IMR-90 (cell line): ENCODE measurements at regions not wholly inside any gene's neighbourhood (a gene's known extent, or its start where the extent isn't known, plus 50 kb on each side); places are given as distances from the start of the nearest gene placed in this dataset.
A peak's percentile ranks its signal among the peaks of the same experiment; 100 is the strongest.

Source experiments
- ATAC-seq: fragments of 200-7000 bp; cut with Tn5 transposase; 2 replicates; pipeline ENCODE4 v1.9.1; 2020; ENCODE audit warnings: low read depth, mild to moderate bottlenecking, moderate library complexity
- BruUV-seq: library from RNA; stranded (reverse); fragments of 400-500 nt; replicated peaks from 2 replicates; lab custom pipeline; 2021; lab: Mats Ljungman, UMichigan
- CTCF ChIA-PET: fragments of 300-600 bp; formaldehyde crosslinking; extraction: SDS; loops from one replicate; lab custom pipeline; 2021; ENCODE audit warnings: antibody characterized with exemption; lab: Yijun Ruan, JAX
- POLR2A ChIA-PET: fragments of 300-600 bp; sonication (Branson Sonifier 250); formaldehyde crosslinking; loops from one replicate; lab custom pipeline; 2022; ENCODE audit warnings: antibody characterized with exemption; ENCODE audit not compliant: unreplicated experiment; lab: Charles Lee
- DNase-seq: peaks from one replicate; pipeline ENCODE4 v3.0.0; 2013
- H2AFZ ChIP-seq: replicated peaks from 2 replicates; pipeline ENCODE3; 2013; ENCODE audit warnings: low read length, mild to moderate bottlenecking; ENCODE audit not compliant: poor library complexity
- H2AK5ac ChIP-seq: 2 replicates; pipeline ENCODE4 v1.6.1; 2013; ENCODE audit warnings: low read depth, low read length, inconsistent platforms
- H2AK9ac ChIP-seq: replicated peaks from 2 replicates; pipeline ENCODE3; 2013; ENCODE audit warnings: mild to moderate bottlenecking, low read depth, low read length, moderate library complexity; ENCODE audit not compliant: poor library complexity
- H2BK120ac ChIP-seq: 2 replicates; pipeline ENCODE4 v1.6.1; 2013; ENCODE audit warnings: low read depth, low read length, inconsistent platforms
- H2BK15ac ChIP-seq: 3 replicates; pipeline ENCODE4 v1.6.1; 2013; ENCODE audit warnings: low read depth, low read length, inconsistent platforms
- H2BK20ac ChIP-seq: 2 replicates; pipeline ENCODE4 v1.6.1; 2013; ENCODE audit warnings: low read depth, mild to moderate bottlenecking, inconsistent platforms, low read length, moderate library complexity
- H2BK5ac ChIP-seq: 2 replicates; pipeline ENCODE4 v1.6.1; 2013; ENCODE audit warnings: mild to moderate bottlenecking, low read depth, low read length, inconsistent platforms; ENCODE audit not compliant: poor library complexity, severe bottlenecking
- H3K14ac ChIP-seq: replicated peaks from 2 replicates; pipeline ENCODE4 v1.6.1; 2013; ENCODE audit warnings: low read depth, low read length, inconsistent platforms
- H3K18ac ChIP-seq: 2 replicates; pipeline ENCODE4 v1.6.1; 2013; ENCODE audit warnings: low read depth, low read length, control low read depth
- H3K23ac ChIP-seq: 2 replicates; pipeline ENCODE4 v1.6.1; 2013; ENCODE audit warnings: low read depth, low read length, inconsistent platforms
- H3K27ac ChIP-seq: 2 replicates; pipeline ENCODE4 v1.5.1; 2013; ENCODE audit warnings: mild to moderate bottlenecking, control low read depth, low read length; ENCODE audit not compliant: insufficient read depth
- H3K27me3 ChIP-seq: 2 replicates; pipeline ENCODE4 v1.6.1; 2013; ENCODE audit warnings: low read length; ENCODE audit not compliant: control insufficient read depth, insufficient read depth
- H3K36me3 ChIP-seq: 2 replicates; pipeline ENCODE4 v1.6.1; 2013; ENCODE audit warnings: low read length, mixed read lengths; ENCODE audit not compliant: control insufficient read depth, insufficient read depth
- H3K4ac ChIP-seq: 2 replicates; pipeline ENCODE4 v1.6.1; 2013; ENCODE audit warnings: low read depth, low read length, inconsistent platforms
- H3K4me1 ChIP-seq: 2 replicates; pipeline ENCODE4 v1.6.1; 2013; ENCODE audit warnings: low read length, mixed read lengths; ENCODE audit not compliant: control insufficient read depth, insufficient read depth
- H3K4me2 ChIP-seq: 2 replicates; pipeline ENCODE4 v1.6.1; 2013; ENCODE audit warnings: low read depth, mild to moderate bottlenecking, control low read depth, low read length, moderate library complexity
- H3K4me3 ChIP-seq: 2 replicates; pipeline ENCODE4 v1.5.1; 2013; ENCODE audit warnings: low read depth, mild to moderate bottlenecking, control low read depth, low read length, moderate library complexity; ENCODE audit not compliant: insufficient read depth
- H3K56ac ChIP-seq: 2 replicates; pipeline ENCODE4 v1.6.1; 2013; ENCODE audit warnings: low read length, inconsistent platforms; ENCODE audit not compliant: insufficient read depth; ENCODE audit errors: extremely low read depth
- H3K79me1 ChIP-seq, 2 experiments: 2 replicates each; pipeline ENCODE4 v1.6.1; 2013; ENCODE audit warnings: low read length in 2 of 2, inconsistent platforms in 1 of 2, low read depth in 1 of 2
- H3K9ac ChIP-seq: 2 replicates; pipeline ENCODE4 v1.6.1; 2013; ENCODE audit warnings: low read depth, low read length, control low read depth
- H3K9me1 ChIP-seq: 2 replicates; pipeline ENCODE4 v1.6.1; 2013; ENCODE audit warnings: low read length, inconsistent platforms; ENCODE audit not compliant: insufficient read depth
- H3K9me3 ChIP-seq: 2 replicates; pipeline ENCODE4 v1.6.1; 2013; ENCODE audit warnings: low read length; ENCODE audit not compliant: control insufficient read depth, insufficient read depth
- H4K20me1 ChIP-seq: 2 replicates; pipeline ENCODE4 v1.6.1; 2013; ENCODE audit warnings: low read length, inconsistent platforms; ENCODE audit not compliant: insufficient read depth
- H4K5ac ChIP-seq: 2 replicates; pipeline ENCODE4 v1.6.1; 2013; ENCODE audit warnings: mild to moderate bottlenecking, low read depth, low read length, control low read depth
- H4K8ac ChIP-seq, 2 experiments: 2 replicates each; pipeline ENCODE4 v1.6.1; 2013; ENCODE audit warnings: low read depth in 2 of 2, low read length in 2 of 2, control low read depth in 1 of 2, inconsistent platforms in 1 of 2
- H4K91ac ChIP-seq: 2 replicates; pipeline ENCODE4 v1.6.1; 2013; ENCODE audit warnings: low read depth, low read length, inconsistent platforms; ENCODE audit not compliant: insufficient read depth
- ELK1 ChIP-seq: fragments of 150-350 bp; IDR thresholded peaks from 2 replicates; pipeline ENCODE4 v1.6.1; 2016; ENCODE audit warnings: low read depth, mild to moderate bottlenecking, low read length, moderate library complexity, borderline replicate concordance
- MAFK ChIP-seq: IDR thresholded peaks from 2 replicates; pipeline ENCODE4 v1.6.1; 2012; ENCODE audit warnings: low read depth, low read length, improper control_type of control experiment
- RCOR1 ChIP-seq: IDR thresholded peaks from 2 replicates; pipeline ENCODE4 v1.6.1; 2012; ENCODE audit warnings: mild to moderate bottlenecking, low read length, improper control_type of control experiment; ENCODE audit not compliant: insufficient replicate concordance
- WGBS, 2 experiments: methylation state at CpG; one replicate each; pipeline versions ENCODE4 v1.1.5 to v1.1.7; 2013; ENCODE audit warnings: missing lambda C conversion rate in 2 of 2; ENCODE audit not compliant: insufficient read length in 1 of 2; ENCODE audit errors: extremely low coverage in 2 of 2; 5-methylcytosine and 5-hydroxymethylcytosine counted together
- dilution Hi-C: fragments of 300-500 bp; cut with HindIII; formaldehyde crosslinking; loops from one replicate; pipeline ENCODE4 v1.14.3; 2018; ENCODE audit warnings: low sequenced_read_pairs; ENCODE audit not compliant: unreplicated experiment
- in situ Hi-C: fragments of 300-500 bp; cut with MboI; formaldehyde crosslinking; loops from 3 replicates; pipeline ENCODE4 v1.14.3; 2019; ENCODE audit warnings: low sequenced_read_pairs, inconsistent platforms, mixed read lengths
- intact Hi-C: fragments of 100-400 bp; cut with micrococcal nuclease; formaldehyde crosslinking; loops from 2 replicates; pipeline ENCODE4 v1.10.0; 2022

- in situ Hi-C loops: no loop called here
- no peaks in the 10 kb centered on the region for H3K9me1 ChIP-seq
Measured at GRCh38 chr15:72944565-72944964, 107.7 kb upstream of the NEO1 start.

More at GRCh38 chr15:72944565-72944964, 107.7 kb upstream of the NEO1 start:
- Histone ChIP-seq H4K5ac (no peak overlapping the region), H3K18ac (no peak overlapping the region), H3K27ac (no peak overlapping the region), H3K4me2 (no peak overlapping the region), H2BK5ac (no peak overlapping the region), H4K8ac (no peak overlapping the region), H3K9ac (no peak overlapping the region), H2BK15ac (no peak overlapping the region), H3K4ac (no peak overlapping the region), H2AK5ac (no peak overlapping the region), H3K36me3 (no peaks in the 10 kb centered on the region), H3K23ac (no peak overlapping the region), H3K4me1 (no peaks in the 10 kb centered on the region), H4K20me1 (no peaks in the 10 kb centered on the region), H4K91ac (no peak overlapping the region), H3K4me3 (no peak overlapping the region), H3K14ac (no peak overlapping the region), H3K27me3 (peaks cover 15% of the 10 kb centered on the region), H3K9me3 (peaks cover 7% of the 10 kb centered on the region), H2BK20ac (no peak overlapping the region), H2AFZ (no peak overlapping the region), H3K56ac (no peak overlapping the region), H3K79me1 (no peaks in the 10 kb centered on the region), H2AK9ac (no peak overlapping the region), H2BK120ac (no peak overlapping the region)
- POLR2A ChIA-PET: no interaction called here
- no CpG with 5 or more reads among the region's 2 CpGs for WGBS, 2 experiments
- intact Hi-C loops (no loop called here), dilution Hi-C loops (no loop called here)
- ATAC-seq (no peak), DNase-seq (no peak)
- CTCF ChIA-PET: no interaction called here
- BruUV-seq: no TSS peak
- TF ChIP-seq MAFK (peak; percentile 42; the same call in 1 of the 2 replicates), RCOR1 (no peak), ELK1 (no peak)
